ENCODE measurements at regions not wholly inside any gene's neighbourhood (a gene's known extent, or its start where the extent isn't known, plus 50 kb on each side); places are given as distances from the start of the nearest gene placed in this dataset.

- no peak for ATAC-seq
These were observed 565.7 kb upstream of the FAT1 start for GRCh38 chr4:187289371-187289770.

GRCh38 chr4:187294861-187295260, 571.2 kb upstream of the FAT1 start:
- no peak for DNase-seq (ENCODE audit: missing footprints)
- ATAC-seq, result no peak
- intact Hi-C loops (cut with DNase I), result no loop called here

More at GRCh38 chr4:187289371-187289770, 565.7 kb upstream of the FAT1 start:
- no peak for DNase-seq (ENCODE audit: missing footprints)
- intact Hi-C loops (cut with DNase I), result no loop called here

- DNase-seq (ENCODE audit: missing footprints) (no peak), ATAC-seq (no peak)
- intact Hi-C loops (cut with DNase I), result no loop called here
These were observed 578.3 kb upstream of the FAT1 start for GRCh38 chr4:187301923-187302322.

- no peak for ATAC-seq
- intact Hi-C loops (cut with DNase I), result no loop called here
These were observed 578.9 kb upstream of the FAT1 start for GRCh38 chr4:187302457-187303150.

GRCh38 chr4:187304133-187304532, 580.5 kb upstream of the FAT1 start:
- DNase-seq (ENCODE audit: missing footprints) (no peak), ATAC-seq (no peak)
- intact Hi-C loops (cut with DNase I), result no loop called here

More at GRCh38 chr4:187302457-187303150, 578.9 kb upstream of the FAT1 start:
- no peak for DNase-seq (ENCODE audit: missing footprints)

GRCh38 chr4:187307131-187307530, 583.5 kb upstream of the FAT1 start:
- intact Hi-C loops (cut with DNase I), result no loop called here
- ATAC-seq, result no peak
- no peak for DNase-seq (ENCODE audit: missing footprints)

- ATAC-seq (no peak), DNase-seq (ENCODE audit: missing footprints) (no peak)
- intact Hi-C loops (cut with DNase I), result no loop called here
These were observed 585.8 kb upstream of the FAT1 start for GRCh38 chr4:187309456-187309855.

GRCh38 chr4:187312299-187312698, 588.6 kb upstream of the FAT1 start:
- DNase-seq (ENCODE audit: missing footprints), result no peak
- intact Hi-C loops (cut with DNase I), result no loop called here
- no peak for ATAC-seq

GRCh38 chr4:187317799-187318198, 594.1 kb upstream of the FAT1 start:
- DNase-seq (ENCODE audit: missing footprints) (no peak), ATAC-seq (no peak)

GRCh38 chr4:187321711-187322110, 598.1 kb upstream of the FAT1 start:
- intact Hi-C loops (cut with DNase I), result no loop called here
- DNase-seq (ENCODE audit: missing footprints), result no peak

More at GRCh38 chr4:187317799-187318198, 594.1 kb upstream of the FAT1 start:
- intact Hi-C loops (cut with DNase I), result no loop called here

GRCh38 chr4:187332141-187332540, 608.5 kb upstream of the FAT1 start:
- ATAC-seq, result no peak

More at GRCh38 chr4:187321711-187322110, 598.1 kb upstream of the FAT1 start:
- no peak for ATAC-seq

GRCh38 chr4:187333151-187333550, 609.5 kb upstream of the FAT1 start:
- no peak for DNase-seq (ENCODE audit: missing footprints)
- ATAC-seq, result no peak
- intact Hi-C loops (cut with DNase I), result no loop called here

More at GRCh38 chr4:187332141-187332540, 608.5 kb upstream of the FAT1 start:
- no peak for DNase-seq (ENCODE audit: missing footprints)
- intact Hi-C loops (cut with DNase I), result no loop called here

- no peak for ATAC-seq
- no peak for DNase-seq (ENCODE audit: missing footprints)
- intact Hi-C loops (cut with DNase I), result no loop called here
These were observed 611.7 kb upstream of the FAT1 start for GRCh38 chr4:187335339-187335738.

GRCh38 chr4:187354740-187355139, 631.1 kb upstream of the FAT1 start:
- intact Hi-C loops (cut with DNase I), result no loop called here
- no peak for ATAC-seq
- no peak for DNase-seq (ENCODE audit: missing footprints)

- intact Hi-C loops (cut with DNase I), result no loop called here
- DNase-seq (ENCODE audit: missing footprints), result no peak
- ATAC-seq, result no peak
These were observed 633.5 kb upstream of the FAT1 start for GRCh38 chr4:187357045-187357643.

- intact Hi-C loops (cut with DNase I), result no loop called here
- ATAC-seq (no peak), DNase-seq (ENCODE audit: missing footprints) (no peak)
These were observed 634.2 kb upstream of the FAT1 start for GRCh38 chr4:187357821-187358220.

- ATAC-seq (no peak), DNase-seq (ENCODE audit: missing footprints) (no peak)
- intact Hi-C loops (cut with DNase I), result no loop called here
These were observed 632.4 kb upstream of the ZFP42 start for GRCh38 chr4:187362937-187363857.

- intact Hi-C loops (cut with DNase I), result no loop called here
- ATAC-seq (no peak), DNase-seq (ENCODE audit: missing footprints) (no peak)
These were observed 631.2 kb upstream of the ZFP42 start for GRCh38 chr4:187364401-187364800.

GRCh38 chr4:187364851-187365250, 630.7 kb upstream of the ZFP42 start:
- ATAC-seq (no peak), DNase-seq (ENCODE audit: missing footprints) (no peak)
- intact Hi-C loops (cut with DNase I), result no loop called here

- ATAC-seq, result no peak
- intact Hi-C loops (cut with DNase I), result no loop called here
- no peak for DNase-seq (ENCODE audit: missing footprints)
These were observed 629.0 kb upstream of the ZFP42 start for GRCh38 chr4:187366530-187366929.

All from Right ventricle myocardium inferior (tissue), 1 donor.